ENCODE measurements at regions not wholly inside any gene's neighbourhood (a gene's known extent, or its start where the extent isn't known, plus 50 kb on each side); places are given as distances from the start of the nearest gene placed in this dataset.

- TF ChIP-seq CTCF (IDR thresholded peaks at IDR 0.05) (no peak), NRF1 (IDR thresholded peaks at IDR 0.05; ENCODE audit: low read depth, low read length) (no peak), FOXM1 (IDR thresholded peaks at IDR 0.05; ENCODE audit: low read depth) (no peak), MXI1 (IDR thresholded peaks at IDR 0.05; ENCODE audit: low read depth, low read length) (no peak), RAD21 (IDR thresholded peaks at IDR 0.05; ENCODE audit: low read length) (no peak), TCF12 (IDR thresholded peaks at IDR 0.05) (no peak), POLR2AphosphoS5 (IDR thresholded peaks at IDR 0.05; ENCODE audit: low read depth, low read length) (no peak)
Observed at GRCh38 chr10:57818522-57818921, 449.2 kb downstream of the IPMK start.
